Activated naive CD4-positive, alpha-beta T cell treated with Interleukin-2 at 50 U/mL for 16 hours (primary cell): ENCODE measurements at regions not wholly inside any gene's neighbourhood (a gene's known extent, or its start where the extent isn't known, plus 50 kb on each side); places are given as distances from the start of the nearest gene placed in this dataset.

ENCODE experiments used
- DNase-seq: peaks from one replicate; pipeline ENCODE4 v3.0.0-alpha.2; 2020

GRCh38 chr5:165626161-165626560 is 2120.7 kb downstream of the MAT2B start:
- no peak for DNase-seq

- no peak for DNase-seq
Measured at GRCh38 chr5:165627548-165628170, 2122.2 kb downstream of the MAT2B start.

GRCh38 chr5:165630261-165630778 is 2124.9 kb downstream of the MAT2B start:
- no peak for DNase-seq

GRCh38 chr5:165631235-165631634 is 2125.8 kb downstream of the MAT2B start:
- no peak for DNase-seq

- DNase-seq: no peak
Measured at GRCh38 chr5:165642366-165642765, 2136.9 kb downstream of the MAT2B start.

GRCh38 chr5:165665735-165666400 is 2160.4 kb downstream of the MAT2B start:
- DNase-seq: no peak

- no peak for DNase-seq
Measured at GRCh38 chr5:165673499-165673898, 2168.1 kb downstream of the MAT2B start.

GRCh38 chr5:165695796-165696195 is 2190.4 kb downstream of the MAT2B start:
- no peak for DNase-seq

GRCh38 chr5:165705960-165706359 is 2200.5 kb downstream of the MAT2B start:
- no peak for DNase-seq

- no peak for DNase-seq
Measured at GRCh38 chr5:165712011-165712410, 2206.6 kb downstream of the MAT2B start.

GRCh38 chr5:165714598-165714997 is 2209.2 kb downstream of the MAT2B start:
- no peak for DNase-seq

GRCh38 chr5:165720901-165721300 is 2215.5 kb downstream of the MAT2B start:
- no peak for DNase-seq

GRCh38 chr5:165722401-165722800 is 2217.0 kb downstream of the MAT2B start:
- DNase-seq: no peak

- DNase-seq: no peak
Measured at GRCh38 chr5:165723931-165724330, 2218.5 kb downstream of the MAT2B start.

GRCh38 chr5:165728425-165728824 is 2223.0 kb downstream of the MAT2B start:
- DNase-seq: no peak

- no peak for DNase-seq
Measured at GRCh38 chr5:165735388-165735787, 2230.0 kb downstream of the MAT2B start.

- DNase-seq: no peak
Measured at GRCh38 chr5:165739079-165739741, 2233.8 kb downstream of the MAT2B start.

GRCh38 chr5:165757791-165758190 is 2252.4 kb downstream of the MAT2B start:
- DNase-seq: no peak

GRCh38 chr5:165775111-165775510 is 2269.7 kb downstream of the MAT2B start:
- DNase-seq: no peak

- no peak for DNase-seq
Measured at GRCh38 chr5:165779505-165779904, 2274.1 kb downstream of the MAT2B start.

- no peak for DNase-seq
Measured at GRCh38 chr5:165780901-165781300, 2275.5 kb downstream of the MAT2B start.

GRCh38 chr5:165781738-165782137 is 2276.3 kb downstream of the MAT2B start:
- DNase-seq: no peak

GRCh38 chr5:165783024-165783423 is 2277.6 kb downstream of the MAT2B start:
- no peak for DNase-seq

GRCh38 chr5:165786073-165786472 is 2280.7 kb downstream of the MAT2B start:
- no peak for DNase-seq
